Smooth muscle cell (in vitro differentiated cells): ENCODE measurements at regions not wholly inside any gene's neighbourhood (a gene's known extent, or its start where the extent isn't known, plus 50 kb on each side); places are given as distances from the start of the nearest gene placed in this dataset.

Experiments
- DNase-seq: peaks from one replicate; lab custom pipeline; 2025; ENCODE audit not compliant: unreplicated experiment; lab: John Stamatoyannopoulos, UW
- H2AFZ ChIP-seq: fragments of 200-600 bp; sonication (generic); 2 replicates; pipeline ENCODE4 v1.6.0; 2016; ENCODE audit warnings: antibody characterized with exemption, low read depth, mild to moderate bottlenecking
- H3F3A ChIP-seq: fragments of 200-600 bp; sonication (generic); 2 replicates; pipeline ENCODE4 v1.6.0; 2017; ENCODE audit warnings: antibody characterized with exemption, low read depth
- H3K27ac ChIP-seq: fragments of 200-600 bp; sonication (generic); 2 replicates; pipeline ENCODE4 v1.5.1; 2016; ENCODE audit warnings: low read depth, mild to moderate bottlenecking
- H3K27me3 ChIP-seq: fragments of 200-600 bp; sonication (generic); 2 replicates; pipeline ENCODE4 v1.6.1; 2016; ENCODE audit warnings: low read depth, mild to moderate bottlenecking
- H3K36me3 ChIP-seq: fragments of 200-600 bp; sonication (generic); 2 replicates; pipeline ENCODE4 v1.5.1; 2016; ENCODE audit warnings: low read depth
- H3K4me1 ChIP-seq: fragments of 200-600 bp; sonication (generic); 2 replicates; pipeline ENCODE4 v1.5.1; 2016; ENCODE audit warnings: low read depth
- H3K4me2 ChIP-seq: fragments of 200-600 bp; sonication (generic); 2 replicates; pipeline ENCODE4 v1.6.0; 2016; ENCODE audit warnings: mild to moderate bottlenecking
- H3K4me3 ChIP-seq: fragments of 200-600 bp; sonication (generic); 2 replicates; pipeline ENCODE4 v1.5.1; 2016; ENCODE audit warnings: mild to moderate bottlenecking
- H3K79me2 ChIP-seq: fragments of 200-600 bp; sonication (generic); 2 replicates; pipeline ENCODE4 v1.6.0; 2016; ENCODE audit warnings: low read depth, mild to moderate bottlenecking
- H3K9ac ChIP-seq: fragments of 200-600 bp; sonication (generic); 2 replicates; pipeline ENCODE4 v1.6.0; 2016; ENCODE audit warnings: low read depth
- H3K9me3 ChIP-seq: fragments of 200-600 bp; sonication (generic); replicated peaks from 2 replicates; pipeline ENCODE4 v1.5.1; 2016; ENCODE audit warnings: low read depth
- H4K20me1 ChIP-seq: fragments of 200-600 bp; sonication (generic); 2 replicates; pipeline ENCODE4 v1.6.0; 2016; ENCODE audit warnings: low read depth
- WGBS: methylation state at CpG from one replicate; pipeline ENCODE4 v1.1.7; 2016; ENCODE audit warnings: low lambda C conversion rate; 5-methylcytosine and 5-hydroxymethylcytosine counted together
- TF ChIP-seq, protein P1 (sequence below): fragments of 200-600 bp; sonication (generic); IDR thresholded peaks from 2 replicates; pipeline ENCODE4 v1.5.1; 2017; ENCODE audit warnings: borderline replicate concordance, mild to moderate bottlenecking, antibody characterized with exemption; ENCODE audit not compliant: insufficient read depth, poor library complexity, severe bottlenecking

DNA sequence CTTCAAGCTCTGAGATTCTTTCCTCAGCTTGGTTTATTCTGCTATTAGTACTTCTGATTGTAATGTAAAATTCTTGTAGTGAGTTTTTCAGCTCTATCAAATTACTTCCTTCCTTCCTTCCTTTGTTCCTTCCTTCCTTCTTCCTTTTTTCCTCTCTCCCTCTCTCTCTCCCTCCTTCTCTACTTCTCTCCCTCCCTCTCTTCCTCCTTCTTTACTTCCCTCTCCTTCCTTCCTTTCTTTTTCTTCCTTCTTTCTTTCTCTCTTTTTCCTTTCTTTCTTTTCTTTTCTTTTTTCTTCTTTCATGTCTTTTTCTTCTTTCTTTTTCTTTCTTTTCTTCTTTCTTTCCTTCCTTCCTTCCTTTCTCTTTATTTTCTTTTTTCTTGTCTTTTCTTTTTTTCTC is 565.2 kb upstream of the STXBP6 start:
- Histone ChIP-seq H4K20me1 (no peaks in the 10 kb centered on the region), H3K4me2 (no peak overlapping the region), H3F3A (no peaks in the 10 kb centered on the region)

DNA sequence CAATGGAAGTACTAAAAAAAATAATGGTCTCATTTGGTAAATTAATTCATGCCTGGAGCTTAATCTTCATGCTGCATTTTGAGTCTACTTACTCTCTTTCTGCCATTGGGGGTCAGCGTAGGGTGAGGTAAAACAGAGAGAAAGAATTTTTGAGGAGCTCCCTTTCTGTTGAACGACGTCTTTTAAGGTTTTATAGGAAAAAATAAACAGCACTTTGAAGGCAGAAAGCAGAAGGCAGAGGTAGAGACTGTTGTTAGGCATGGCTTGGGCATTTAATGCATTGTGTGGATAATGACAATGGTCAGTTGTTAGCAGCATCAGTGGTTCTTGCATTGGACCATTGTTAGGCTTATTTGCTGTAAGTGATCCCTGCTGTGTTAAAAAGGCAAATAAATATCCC is 557.2 kb upstream of the STXBP6 start:
- WGBS: 22% methylated on average over 3 of the region's 3 CpGs
- DNase-seq: no peak
- Histone ChIP-seq H4K20me1 (no peaks in the 10 kb centered on the region), H3K79me2 (no peaks in the 10 kb centered on the region), H3K4me3 (no peak overlapping the region), H3K9ac (no peak overlapping the region), H3K4me1 (no peaks in the 10 kb centered on the region), H3K27ac (no peak overlapping the region), H3K4me2 (no peak overlapping the region), H3K27me3 (no peaks in the 10 kb centered on the region), H3K36me3 (no peaks in the 10 kb centered on the region), H3F3A (no peaks in the 10 kb centered on the region), H2AFZ (no peak overlapping the region), H3K9me3 (no peaks in the 10 kb centered on the region)
- TF ChIP-seq, protein P1, sequence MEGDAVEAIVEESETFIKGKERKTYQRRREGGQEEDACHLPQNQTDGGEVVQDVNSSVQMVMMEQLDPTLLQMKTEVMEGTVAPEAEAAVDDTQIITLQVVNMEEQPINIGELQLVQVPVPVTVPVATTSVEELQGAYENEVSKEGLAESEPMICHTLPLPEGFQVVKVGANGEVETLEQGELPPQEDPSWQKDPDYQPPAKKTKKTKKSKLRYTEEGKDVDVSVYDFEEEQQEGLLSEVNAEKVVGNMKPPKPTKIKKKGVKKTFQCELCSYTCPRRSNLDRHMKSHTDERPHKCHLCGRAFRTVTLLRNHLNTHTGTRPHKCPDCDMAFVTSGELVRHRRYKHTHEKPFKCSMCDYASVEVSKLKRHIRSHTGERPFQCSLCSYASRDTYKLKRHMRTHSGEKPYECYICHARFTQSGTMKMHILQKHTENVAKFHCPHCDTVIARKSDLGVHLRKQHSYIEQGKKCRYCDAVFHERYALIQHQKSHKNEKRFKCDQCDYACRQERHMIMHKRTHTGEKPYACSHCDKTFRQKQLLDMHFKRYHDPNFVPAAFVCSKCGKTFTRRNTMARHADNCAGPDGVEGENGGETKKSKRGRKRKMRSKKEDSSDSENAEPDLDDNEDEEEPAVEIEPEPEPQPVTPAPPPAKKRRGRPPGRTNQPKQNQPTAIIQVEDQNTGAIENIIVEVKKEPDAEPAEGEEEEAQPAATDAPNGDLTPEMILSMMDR: no peak

More for the DNA sequence above, 565.2 kb upstream of the STXBP6 start:
- no peak overlapping the region for H3K9ac ChIP-seq
- no peaks in the 10 kb centered on the region for H3K4me1 ChIP-seq
- H3K36me3 ChIP-seq: no peaks in the 10 kb centered on the region
- no peak overlapping the region for H3K27ac ChIP-seq
- no peaks in the 10 kb centered on the region for H3K27me3 ChIP-seq
- peaks cover 3% of the 10 kb centered on the region for H3K9me3 ChIP-seq
- no peak overlapping the region for H3K4me3 ChIP-seq
- H3K79me2 ChIP-seq: no peaks in the 10 kb centered on the region
- no peak for DNase-seq
- TF ChIP-seq, protein P1: no peak
- no peak overlapping the region for H2AFZ ChIP-seq

DNA sequence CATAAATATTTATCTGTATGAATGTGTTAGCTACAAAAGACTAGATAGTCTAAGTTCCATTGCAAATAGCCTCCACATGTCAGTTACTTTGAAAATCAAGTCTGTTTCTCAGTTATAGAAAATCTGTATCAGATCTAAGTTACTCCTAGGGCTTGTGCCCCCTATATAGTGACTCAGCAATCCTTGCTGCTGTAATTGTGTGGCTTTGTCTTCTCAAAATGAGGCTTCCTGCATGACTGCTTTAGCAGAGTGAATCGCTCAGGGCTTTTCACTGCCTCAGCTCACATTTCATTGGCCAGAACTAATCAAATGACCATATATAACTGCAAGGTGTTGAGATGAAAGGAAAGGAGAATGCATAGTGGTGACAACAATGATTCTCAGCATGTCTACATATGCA is 552.2 kb upstream of the STXBP6 start:
- H3K9ac ChIP-seq: no peak overlapping the region
- no peaks in the 10 kb centered on the region for H3F3A ChIP-seq
- H3K4me3 ChIP-seq: no peak overlapping the region
- no peak overlapping the region for H3K4me2 ChIP-seq
- no peaks in the 10 kb centered on the region for H3K36me3 ChIP-seq
- 84% methylated on average over 1 of the region's 1 CpG for WGBS
- H3K27me3 ChIP-seq: no peaks in the 10 kb centered on the region
- H3K79me2 ChIP-seq: no peaks in the 10 kb centered on the region
- H2AFZ ChIP-seq: no peak overlapping the region
- no peaks in the 10 kb centered on the region for H4K20me1 ChIP-seq
- TF ChIP-seq, protein P1: no peak
- DNase-seq: no peak
- no peaks in the 10 kb centered on the region for H3K9me3 ChIP-seq
- no peaks in the 10 kb centered on the region for H3K4me1 ChIP-seq
- H3K27ac ChIP-seq: no peak overlapping the region

DNA sequence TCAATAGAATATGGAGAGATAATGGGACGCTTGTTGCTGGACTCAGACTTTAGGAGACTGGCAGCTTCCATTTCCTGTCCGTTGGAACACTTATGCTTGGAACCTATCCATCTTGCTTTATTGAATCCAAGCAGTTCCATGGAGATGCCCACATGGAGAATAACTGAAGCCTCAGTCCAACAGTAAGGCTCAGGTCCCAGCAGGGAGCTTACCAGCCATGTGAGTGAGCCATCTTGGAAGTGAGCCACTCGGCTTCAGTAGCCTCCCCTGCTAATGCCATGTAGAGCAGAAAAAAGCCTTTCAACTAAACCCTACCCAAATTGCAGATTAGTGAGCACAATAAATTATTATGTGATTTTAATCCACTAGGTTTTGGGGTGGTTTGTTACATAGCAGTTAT is 538.8 kb upstream of the STXBP6 start:
- Histone ChIP-seq H3K4me2 (no peak overlapping the region), H3K9ac (no peak overlapping the region), H3K9me3 (peaks cover 2% of the 10 kb centered on the region), H3K27ac (no peak overlapping the region), H2AFZ (no peak overlapping the region), H3K4me3 (no peak overlapping the region), H3K79me2 (no peaks in the 10 kb centered on the region), H3F3A (no peaks in the 10 kb centered on the region), H4K20me1 (no peaks in the 10 kb centered on the region), H3K4me1 (no peaks in the 10 kb centered on the region), H3K27me3 (no peaks in the 10 kb centered on the region), H3K36me3 (no peaks in the 10 kb centered on the region)
- no peak for DNase-seq
- TF ChIP-seq, protein P1: no peak
- WGBS: 82% methylated on average over 3 of the region's 3 CpGs
